Head of caudate nucleus (tissue), 42 donors: ENCODE measurements at regions not wholly inside any gene's neighbourhood (a gene's known extent, or its start where the extent isn't known, plus 50 kb on each side); places are given as distances from the start of the nearest gene placed in this dataset.
"Not testable (repeated sequence)": the region's sequence is repeated elsewhere in the genome, so short reads cannot be mapped to it uniquely, and the experiment has no call there.

ENCODE experiments used
- DNase-seq, 42 donors: peaks; one replicate each; pipeline versions ENCODE4 v3.0.0 to v3.0.0-alpha.2; 2020 to 2021; ENCODE audit warnings: mixed read lengths in 7 of 42
- intact Hi-C: fragments of 100-400 bp; cut with DNase I; formaldehyde crosslinking; loops from one replicate; pipeline ENCODE4 v1.15.0; 2022

DNA sequence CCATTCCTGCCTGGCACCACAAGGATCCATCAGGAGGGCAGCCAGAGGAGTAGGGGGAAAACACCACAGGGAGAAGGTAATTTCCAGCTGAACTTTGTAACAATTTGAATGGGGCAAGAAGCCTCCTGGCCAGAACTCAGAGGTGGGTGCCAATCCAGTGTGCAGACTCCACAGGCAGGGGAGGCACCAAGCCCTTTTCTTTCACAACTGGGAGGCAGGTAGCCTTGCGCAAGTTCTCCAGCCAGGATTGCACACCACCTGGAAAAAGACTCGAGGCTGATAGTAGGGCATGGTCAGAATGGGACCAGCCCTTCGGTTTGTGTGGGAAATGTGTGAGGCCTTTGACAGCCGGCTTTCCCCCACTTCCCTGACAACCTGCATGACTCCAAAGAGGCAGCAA is 161.9 kb upstream of the ARHGAP42 start:
- intact Hi-C loops: no loop called here
- DNase-seq: no peak

DNA sequence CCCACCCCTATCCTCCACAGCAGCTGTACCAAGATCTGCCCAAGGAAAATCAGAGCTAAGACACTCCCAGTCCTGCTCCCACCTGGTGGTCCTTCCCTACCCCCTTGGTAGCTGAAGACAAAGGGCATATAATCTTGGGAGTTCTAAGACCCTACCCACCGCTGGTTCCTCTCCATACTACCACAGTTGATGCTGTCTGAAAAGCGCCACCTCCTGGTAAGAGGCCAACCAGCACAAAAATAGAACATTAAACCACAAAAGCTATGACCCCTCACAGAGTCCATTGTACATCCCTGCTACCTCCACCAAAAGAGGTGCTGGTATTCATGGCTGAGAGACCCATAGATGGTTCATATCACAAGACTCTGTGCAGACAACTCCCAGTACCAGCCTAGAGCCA is 161.5 kb upstream of the ARHGAP42 start:
- intact Hi-C loops: no loop called here
- DNase-seq: no peak

DNA sequence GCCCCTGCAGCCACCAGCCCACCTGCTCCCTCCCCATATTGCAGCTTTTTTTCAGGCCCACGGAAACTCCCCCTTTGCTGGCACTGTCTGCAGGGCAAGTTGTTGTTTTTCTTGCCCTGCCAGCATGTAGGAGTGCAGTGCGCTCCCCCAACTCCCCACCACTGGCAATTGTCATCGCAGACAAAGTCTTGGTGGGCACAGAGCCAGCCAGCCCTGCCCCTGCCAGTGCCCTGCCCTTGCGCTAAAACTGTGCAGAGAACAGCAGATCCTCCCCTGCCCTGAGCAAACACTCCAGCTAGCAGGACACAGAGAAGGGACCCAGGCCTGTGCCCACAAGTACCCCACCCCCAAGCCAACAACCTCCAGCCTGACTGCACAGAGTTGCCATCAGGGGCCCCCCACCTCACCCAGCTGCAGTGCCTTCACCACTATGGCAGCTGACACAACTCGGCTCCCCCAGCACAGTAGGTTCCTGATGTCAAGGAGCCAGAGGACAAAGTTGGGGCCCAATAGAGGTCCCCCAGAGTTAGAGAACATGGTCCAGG is 158.1 kb upstream of the ARHGAP42 start:
- intact Hi-C loops: no loop called here
- no peak for DNase-seq

DNA sequence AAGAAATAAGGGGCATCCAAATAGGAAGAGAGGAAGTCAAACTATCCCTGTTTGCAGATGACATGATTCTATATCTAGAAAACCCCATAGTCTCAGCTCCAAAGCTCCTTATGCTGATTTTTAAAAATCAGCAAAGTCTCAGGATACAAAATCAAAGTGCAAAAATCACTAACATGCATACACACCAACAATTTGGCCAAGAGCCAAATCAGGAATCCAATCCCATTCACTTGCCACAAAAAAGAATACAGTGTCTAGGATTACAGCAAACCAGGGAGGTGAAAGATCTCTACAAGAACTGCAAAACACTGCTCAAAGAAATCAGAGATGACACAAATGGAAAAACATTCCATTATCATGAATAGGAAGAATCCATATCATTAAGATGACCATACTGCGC is 155.8 kb upstream of the ARHGAP42 start:
- DNase-seq, intact Hi-C loops: not testable (repeated sequence)

DNA sequence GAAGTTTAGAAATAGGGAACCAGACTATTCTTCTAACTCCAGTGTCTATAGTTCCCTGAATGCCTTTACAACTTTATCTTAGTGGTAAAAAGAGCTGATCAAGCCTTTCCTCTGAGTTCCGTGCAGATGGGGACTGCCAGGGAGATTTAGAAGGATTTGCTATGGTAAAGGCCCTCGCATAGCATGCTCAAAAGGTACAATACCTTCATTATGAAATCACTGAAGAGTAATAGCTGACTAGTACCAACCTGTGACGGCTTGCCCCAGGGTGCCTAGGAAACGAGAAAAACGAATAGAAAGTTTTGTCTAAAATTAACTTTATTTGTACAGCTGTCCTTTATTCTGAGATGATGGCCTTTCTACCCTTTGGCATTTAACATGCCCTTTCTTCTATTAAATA is 150.1 kb upstream of the ARHGAP42 start:
- intact Hi-C loops: no loop called here
- no peak for DNase-seq

DNA sequence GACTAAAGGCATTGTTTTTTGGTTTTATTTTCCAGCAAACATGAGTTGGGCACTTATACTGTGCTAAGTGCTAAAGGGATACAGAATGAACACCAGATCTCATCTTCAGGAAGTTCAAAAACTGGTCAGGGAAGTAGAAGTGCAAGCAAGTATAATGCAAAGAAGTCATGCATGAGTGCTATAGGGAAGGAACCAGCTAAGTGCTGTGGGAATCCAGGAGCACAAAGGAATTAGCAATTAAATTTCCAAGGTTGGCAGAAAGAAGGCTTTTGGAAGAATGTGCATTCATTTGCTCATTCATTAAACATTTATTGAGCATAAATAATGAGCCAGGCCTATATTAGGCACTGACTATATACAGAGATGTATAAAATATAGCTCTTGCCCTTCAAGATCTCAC is 143.7 kb upstream of the ARHGAP42 start:
- intact Hi-C loops: no loop called here
- DNase-seq: no peak

DNA sequence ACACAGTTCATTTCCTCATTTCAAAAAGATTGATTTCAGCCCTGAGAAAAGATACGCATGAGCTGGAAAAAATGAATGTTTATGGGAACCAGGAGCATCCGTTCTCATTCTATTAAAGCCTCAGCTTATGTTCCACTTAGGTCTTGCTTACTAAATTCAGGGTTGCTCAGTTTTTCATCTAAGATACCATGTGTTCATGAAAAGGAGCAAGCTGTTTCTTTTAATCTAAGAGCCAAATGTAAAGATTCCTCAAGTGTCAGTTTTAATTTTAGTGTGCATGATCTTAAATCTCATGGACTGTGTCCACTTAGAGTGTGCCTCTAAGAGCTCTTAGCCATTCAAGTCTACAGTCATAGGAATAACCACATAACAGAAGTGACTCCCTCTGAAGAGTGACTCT is 141.5 kb upstream of the ARHGAP42 start:
- DNase-seq: no peak
- intact Hi-C loops: no loop called here

DNA sequence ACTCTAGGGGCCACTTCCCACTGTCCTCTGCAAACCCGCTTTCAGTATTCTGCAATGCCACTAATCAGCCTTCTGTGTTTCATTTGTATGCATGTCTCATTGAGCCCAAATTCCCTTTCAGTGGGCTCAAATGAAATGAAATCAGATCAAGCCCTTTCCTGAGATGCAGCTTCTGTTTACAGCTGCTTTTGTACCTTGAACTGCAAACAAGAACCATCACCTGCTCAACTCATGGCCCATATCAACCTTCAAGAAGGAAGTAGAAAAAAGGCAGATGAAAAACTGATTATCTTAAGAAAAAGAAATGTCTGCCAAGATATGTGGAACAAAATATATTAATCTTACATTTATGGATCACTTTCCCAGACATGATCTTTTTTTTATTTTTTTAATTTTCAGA is 141.1 kb upstream of the ARHGAP42 start:
- intact Hi-C loops: no loop called here
- no peak for DNase-seq

DNA sequence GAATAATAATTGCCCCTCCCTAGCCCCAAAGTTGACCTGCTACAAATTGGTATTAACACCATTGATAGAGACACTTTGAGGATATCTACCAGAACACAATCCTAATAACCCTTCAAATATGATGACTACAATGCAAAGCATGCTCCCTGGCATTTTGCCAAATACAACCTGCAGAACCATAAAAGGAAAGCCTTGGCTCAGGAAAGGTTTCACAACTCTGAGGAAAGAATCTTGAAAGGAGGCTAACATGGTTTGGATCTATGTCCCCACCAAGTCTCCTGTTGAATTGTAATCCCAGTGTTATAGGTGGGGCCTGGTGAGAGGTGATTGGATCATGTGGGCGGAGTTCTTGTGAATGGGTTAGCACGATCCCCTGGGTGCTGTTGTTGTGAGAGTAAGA is 140.4 kb upstream of the ARHGAP42 start:
- intact Hi-C loops: no loop called here
- no peak for DNase-seq

DNA sequence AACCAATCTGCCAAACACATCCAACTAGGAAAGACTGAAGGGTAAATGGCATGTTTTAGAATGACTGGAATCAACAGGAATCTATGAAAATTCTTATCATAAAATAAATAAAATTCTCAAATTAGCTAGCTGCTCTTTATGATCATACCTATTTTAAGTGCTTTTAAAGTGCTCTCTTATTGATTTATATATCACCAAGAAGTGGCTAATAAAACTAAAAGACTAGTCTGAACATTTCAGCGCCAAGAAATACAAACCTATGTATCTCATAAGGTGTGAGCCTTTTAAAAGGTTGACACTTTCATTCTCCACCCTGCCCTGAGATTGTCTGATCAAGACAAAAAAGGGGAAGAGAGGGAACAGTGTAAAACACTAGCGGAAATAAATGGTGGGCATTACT is 136.8 kb upstream of the ARHGAP42 start:
- intact Hi-C loops: no loop called here

DNA sequence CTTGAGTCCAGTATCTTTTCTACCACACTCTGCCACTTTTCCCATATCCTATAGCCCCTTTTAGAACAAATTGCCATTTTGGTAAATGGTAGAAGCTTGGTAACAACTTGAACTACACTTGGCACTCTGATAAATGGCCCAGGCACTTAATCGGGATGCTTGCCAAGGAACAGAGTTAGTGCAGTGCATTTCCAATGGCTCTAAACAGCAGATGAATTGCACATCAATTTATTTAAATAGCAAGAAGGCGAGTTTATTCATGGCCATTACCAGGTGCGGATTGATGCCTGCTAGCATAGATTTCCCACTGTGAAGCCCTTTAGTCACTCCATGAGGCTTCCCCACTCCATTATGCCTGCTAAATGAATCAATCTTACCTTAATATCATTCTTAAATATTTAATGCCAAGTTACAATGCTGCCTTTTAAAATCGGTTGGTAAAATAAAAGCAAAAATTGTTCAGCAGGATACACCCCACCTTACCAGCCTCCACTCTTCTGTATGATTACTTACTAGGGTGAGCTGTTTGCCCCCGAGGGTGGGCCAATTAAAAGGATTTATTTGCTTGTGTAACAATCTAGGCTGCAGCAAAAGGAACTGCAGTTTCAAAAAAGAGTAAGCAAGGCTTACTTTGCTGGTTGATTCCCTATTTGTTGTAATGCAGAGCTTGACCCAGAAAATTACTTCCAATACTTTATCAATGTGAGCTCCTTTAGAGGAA is 136.0 kb upstream of the ARHGAP42 start:
- peak in 6 of 42 donors; percentile 3 to 47 (median 16) for DNase-seq
- intact Hi-C loops: no loop called here

More for the DNA sequence above, 136.8 kb upstream of the ARHGAP42 start:
- no peak for DNase-seq

DNA sequence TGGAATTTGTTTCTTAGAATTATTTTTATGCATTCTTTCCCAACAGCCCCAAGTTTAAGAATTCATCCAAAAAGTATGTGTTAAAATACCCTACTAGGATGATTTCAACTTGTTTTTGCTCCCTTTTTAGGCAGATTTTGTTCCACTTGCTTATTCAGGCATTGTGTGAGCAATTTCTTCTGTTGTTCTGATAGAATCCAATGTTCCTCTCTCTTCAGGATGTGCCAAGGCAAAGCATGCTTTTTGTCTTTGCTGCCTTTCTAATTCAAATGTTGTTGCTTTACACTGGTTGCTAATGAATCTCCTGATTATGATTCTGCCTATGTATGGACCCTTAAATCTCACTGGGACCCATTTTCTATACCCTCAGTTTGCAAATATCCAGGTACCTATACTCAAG is 131.2 kb upstream of the ARHGAP42 start:
- intact Hi-C loops: no loop called here
- no peak for DNase-seq

DNA sequence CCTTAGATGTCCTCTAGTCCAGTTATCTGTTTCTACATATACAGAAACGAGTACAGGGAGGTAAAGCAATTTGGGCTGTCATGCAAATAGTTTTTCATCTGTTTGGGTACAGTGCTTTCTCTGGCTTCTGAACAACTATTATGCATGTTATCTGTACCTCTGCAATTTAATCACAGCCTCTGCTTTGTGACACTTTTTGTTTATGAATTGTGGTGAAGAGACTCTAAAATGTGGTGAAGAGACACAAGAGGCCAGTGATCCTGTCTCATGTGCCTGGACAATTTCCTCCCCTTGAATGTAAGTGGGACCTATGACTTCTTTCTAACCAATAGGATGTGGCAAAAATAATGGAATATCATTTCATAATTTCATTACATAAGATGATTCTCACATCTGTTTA is 130.3 kb upstream of the ARHGAP42 start:
- intact Hi-C loops: no loop called here
- no peak for DNase-seq

DNA sequence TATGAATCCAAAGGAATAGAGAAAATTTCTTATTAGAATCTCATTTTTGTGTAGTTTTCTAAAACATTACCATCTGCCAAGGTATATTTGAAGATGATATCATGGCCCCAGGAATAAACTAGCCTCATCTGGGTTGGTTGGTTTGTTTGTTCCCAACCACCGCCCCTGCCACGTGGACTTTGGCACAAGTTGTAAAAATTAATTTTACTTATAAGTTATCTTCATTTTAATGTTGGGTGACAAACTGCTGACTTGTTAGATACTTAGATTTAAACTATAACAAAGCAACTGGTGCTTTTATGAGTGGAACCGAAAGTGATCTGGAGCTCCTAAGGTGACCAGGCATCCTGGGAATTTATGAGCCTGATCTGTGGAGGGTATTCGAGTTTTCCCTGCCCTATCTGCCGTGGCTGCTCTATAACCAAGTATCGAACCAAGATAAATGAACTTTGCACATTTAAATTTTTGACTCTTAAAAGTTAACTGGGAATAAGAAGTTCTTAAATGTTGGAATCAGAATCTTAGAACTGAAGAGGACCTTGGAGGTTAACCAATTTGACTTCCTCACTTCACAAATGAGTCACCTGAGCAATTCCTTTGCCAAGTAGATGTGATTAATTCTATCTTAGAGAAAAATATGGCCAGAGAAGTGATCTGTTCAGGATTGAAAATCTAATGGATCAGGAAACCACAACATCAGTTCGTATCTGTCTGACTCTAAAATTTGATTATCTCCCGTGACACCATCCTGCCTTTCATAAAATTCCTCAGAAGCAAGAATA is 129.1 kb upstream of the ARHGAP42 start:
- intact Hi-C loops: no loop called here
- DNase-seq: no peak

DNA sequence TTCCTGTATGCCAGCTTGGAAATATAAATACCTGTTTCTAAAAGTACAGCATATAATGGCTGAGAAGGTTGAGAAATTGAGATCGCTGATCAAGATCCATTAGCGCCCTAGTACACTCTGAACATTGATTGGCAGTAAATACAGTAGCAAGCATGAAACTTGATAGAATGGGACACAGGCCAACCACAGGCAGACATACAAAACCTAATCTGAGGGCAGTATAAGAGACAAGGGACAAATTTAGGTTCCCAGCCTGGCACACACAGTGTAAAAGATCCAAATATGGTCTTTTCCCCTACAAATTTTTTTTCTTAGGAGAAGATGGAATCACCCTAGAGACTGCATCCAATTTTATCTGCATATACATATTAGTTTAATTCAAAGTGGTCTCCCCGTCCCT is 126.5 kb upstream of the ARHGAP42 start:
- intact Hi-C loops: no loop called here
- no peak for DNase-seq

DNA sequence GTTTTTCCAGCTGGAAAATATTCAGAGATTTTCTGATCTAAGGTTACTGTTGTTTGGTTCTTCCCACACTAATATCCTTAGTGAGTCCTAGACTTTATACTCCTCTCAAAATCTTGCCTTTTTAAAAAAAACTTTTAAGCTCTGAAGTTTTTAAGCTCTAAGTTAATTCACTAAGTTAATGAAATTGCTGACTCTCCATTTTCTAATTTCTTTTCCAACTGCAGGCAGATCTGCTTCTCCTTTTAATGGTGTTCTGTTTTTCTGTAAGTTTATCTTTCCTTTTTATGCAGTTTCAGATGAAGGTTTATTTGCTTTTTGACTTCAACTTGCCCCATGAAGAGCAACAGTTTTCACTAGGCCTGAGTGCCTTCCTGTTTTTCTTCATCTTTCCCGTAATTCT is 125.8 kb upstream of the ARHGAP42 start:
- intact Hi-C loops: no loop called here
- no peak for DNase-seq

DNA sequence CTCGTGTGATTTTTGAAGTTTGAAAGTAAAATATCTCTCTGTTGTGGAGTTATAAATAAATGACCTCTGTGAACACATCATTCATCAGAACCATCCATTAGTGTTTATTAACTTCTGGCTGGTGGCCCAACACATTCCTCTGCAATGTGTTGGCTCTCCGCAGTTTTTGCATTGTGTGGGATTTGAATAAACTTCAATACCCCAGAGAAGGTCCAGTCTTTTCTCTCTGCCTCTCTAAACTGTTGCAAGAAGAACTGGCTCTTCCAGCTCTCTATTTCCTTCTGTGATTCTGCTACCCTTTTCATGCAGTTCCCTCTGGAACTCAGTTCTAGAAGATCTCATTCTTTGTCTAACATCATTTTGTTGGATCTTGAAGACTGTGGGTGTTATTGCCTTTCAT is 125.0 kb upstream of the ARHGAP42 start:
- DNase-seq: peak in 1 of 42 donors; percentile 43

DNA sequence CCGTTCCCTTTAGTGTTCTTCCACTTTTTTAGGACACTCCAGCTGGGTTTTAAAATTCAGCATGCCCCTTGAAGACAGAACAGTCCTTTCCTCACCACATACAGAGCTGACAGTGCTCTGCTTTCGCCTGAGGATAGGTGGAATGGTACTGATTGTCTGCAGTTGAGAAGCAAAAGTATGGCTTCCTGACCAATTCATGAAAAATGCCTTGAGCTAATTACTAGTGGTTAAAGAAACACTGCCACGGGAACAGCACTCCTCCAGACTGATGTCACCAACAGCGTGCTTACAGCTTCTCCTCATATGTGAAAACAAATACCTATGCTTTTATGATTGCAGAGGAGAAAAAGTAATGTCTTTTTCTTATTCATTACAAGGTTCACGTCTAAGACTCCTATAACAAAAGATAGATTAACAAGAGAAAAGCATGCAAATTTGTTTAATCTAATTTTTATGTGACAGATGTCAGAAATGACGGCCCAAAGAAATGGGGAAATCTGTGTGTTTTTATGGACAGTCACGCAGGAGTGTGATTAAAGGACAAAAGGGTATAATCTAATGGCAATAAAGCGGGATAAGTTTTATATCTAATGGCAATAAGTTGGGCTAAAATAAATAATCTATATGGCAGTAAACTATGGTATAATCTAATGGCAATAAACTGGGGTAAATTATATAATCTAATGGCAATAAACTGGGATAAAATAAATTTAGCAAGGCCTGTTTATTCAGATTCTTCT is 123.4 kb upstream of the ARHGAP42 start:
- DNase-seq: no peak
- intact Hi-C loops: no loop called here

More for the DNA sequence above, 125.0 kb upstream of the ARHGAP42 start:
- intact Hi-C loops: no loop called here

DNA sequence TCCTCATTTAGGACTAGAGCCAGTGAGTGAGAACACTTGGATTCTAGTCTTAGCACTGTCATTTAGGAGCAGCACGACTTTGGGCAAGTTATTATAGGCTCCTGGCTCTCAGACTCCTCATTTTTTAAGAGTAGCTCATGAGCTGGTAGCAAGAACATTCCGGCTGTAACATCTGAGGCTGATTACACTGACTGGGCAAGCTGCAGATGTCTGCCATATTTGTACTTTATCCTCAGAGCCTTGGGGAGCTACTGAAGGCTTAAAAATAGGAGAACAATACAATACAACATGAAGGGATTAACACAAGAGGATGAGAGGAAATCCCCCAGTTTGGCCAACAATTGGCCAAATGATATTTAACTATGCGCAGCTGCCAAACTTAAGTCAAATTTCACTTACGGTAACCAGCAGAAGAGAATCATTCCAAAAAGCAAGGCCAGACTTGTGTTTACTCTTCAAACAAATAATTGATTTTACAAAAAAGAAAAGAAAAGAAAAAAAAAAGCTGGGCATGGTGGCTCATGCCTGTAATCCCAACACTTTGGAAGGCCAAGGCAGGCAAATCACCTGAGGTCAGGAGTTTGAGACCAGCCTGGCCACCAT is 113.1 kb upstream of the ARHGAP42 start:
- intact Hi-C loops: no loop called here
- DNase-seq: no peak
